IMR-90 (cell line): ENCODE measurements at regions not wholly inside any gene's neighbourhood (a gene's known extent, or its start where the extent isn't known, plus 50 kb on each side); places are given as distances from the start of the nearest gene placed in this dataset.

ENCODE experiments used
- ATAC-seq: fragments of 200-7000 bp; cut with Tn5 transposase; 2 replicates; pipeline ENCODE4 v1.9.1; 2020; ENCODE audit warnings: low read depth, mild to moderate bottlenecking, moderate library complexity
- BruUV-seq: library from RNA; stranded (reverse); fragments of 400-500 nt; replicated peaks from 2 replicates; lab custom pipeline; 2021; lab: Mats Ljungman, UMichigan
- CTCF ChIA-PET: fragments of 300-600 bp; formaldehyde crosslinking; extraction: SDS; loops from one replicate; lab custom pipeline; 2021; ENCODE audit warnings: antibody characterized with exemption; lab: Yijun Ruan, JAX
- POLR2A ChIA-PET: fragments of 300-600 bp; sonication (Branson Sonifier 250); formaldehyde crosslinking; loops from one replicate; lab custom pipeline; 2022; ENCODE audit warnings: antibody characterized with exemption; ENCODE audit not compliant: unreplicated experiment; lab: Charles Lee
- DNase-seq: peaks from one replicate; pipeline ENCODE4 v3.0.0; 2013
- H2AFZ ChIP-seq: replicated peaks from 2 replicates; pipeline ENCODE3; 2013; ENCODE audit warnings: low read length, mild to moderate bottlenecking; ENCODE audit not compliant: poor library complexity
- H2AK5ac ChIP-seq: 2 replicates; pipeline ENCODE4 v1.6.1; 2013; ENCODE audit warnings: low read depth, low read length, inconsistent platforms
- H2AK9ac ChIP-seq: replicated peaks from 2 replicates; pipeline ENCODE3; 2013; ENCODE audit warnings: mild to moderate bottlenecking, low read depth, low read length, moderate library complexity; ENCODE audit not compliant: poor library complexity
- H2BK120ac ChIP-seq: 2 replicates; pipeline ENCODE4 v1.6.1; 2013; ENCODE audit warnings: low read depth, low read length, inconsistent platforms
- H2BK15ac ChIP-seq: 3 replicates; pipeline ENCODE4 v1.6.1; 2013; ENCODE audit warnings: low read depth, low read length, inconsistent platforms
- H2BK20ac ChIP-seq: 2 replicates; pipeline ENCODE4 v1.6.1; 2013; ENCODE audit warnings: low read depth, mild to moderate bottlenecking, inconsistent platforms, low read length, moderate library complexity
- H2BK5ac ChIP-seq: 2 replicates; pipeline ENCODE4 v1.6.1; 2013; ENCODE audit warnings: mild to moderate bottlenecking, low read depth, low read length, inconsistent platforms; ENCODE audit not compliant: poor library complexity, severe bottlenecking
- H3K14ac ChIP-seq: replicated peaks from 2 replicates; pipeline ENCODE4 v1.6.1; 2013; ENCODE audit warnings: low read depth, low read length, inconsistent platforms
- H3K18ac ChIP-seq: 2 replicates; pipeline ENCODE4 v1.6.1; 2013; ENCODE audit warnings: low read depth, low read length, control low read depth
- H3K23ac ChIP-seq: 2 replicates; pipeline ENCODE4 v1.6.1; 2013; ENCODE audit warnings: low read depth, low read length, inconsistent platforms
- H3K27ac ChIP-seq: 2 replicates; pipeline ENCODE4 v1.5.1; 2013; ENCODE audit warnings: mild to moderate bottlenecking, control low read depth, low read length; ENCODE audit not compliant: insufficient read depth
- H3K27me3 ChIP-seq: 2 replicates; pipeline ENCODE4 v1.6.1; 2013; ENCODE audit warnings: low read length; ENCODE audit not compliant: control insufficient read depth, insufficient read depth
- H3K36me3 ChIP-seq: 2 replicates; pipeline ENCODE4 v1.6.1; 2013; ENCODE audit warnings: low read length, mixed read lengths; ENCODE audit not compliant: control insufficient read depth, insufficient read depth
- H3K4ac ChIP-seq: 2 replicates; pipeline ENCODE4 v1.6.1; 2013; ENCODE audit warnings: low read depth, low read length, inconsistent platforms
- H3K4me1 ChIP-seq: 2 replicates; pipeline ENCODE4 v1.6.1; 2013; ENCODE audit warnings: low read length, mixed read lengths; ENCODE audit not compliant: control insufficient read depth, insufficient read depth
- H3K4me2 ChIP-seq: 2 replicates; pipeline ENCODE4 v1.6.1; 2013; ENCODE audit warnings: low read depth, mild to moderate bottlenecking, control low read depth, low read length, moderate library complexity
- H3K4me3 ChIP-seq: 2 replicates; pipeline ENCODE4 v1.5.1; 2013; ENCODE audit warnings: low read depth, mild to moderate bottlenecking, control low read depth, low read length, moderate library complexity; ENCODE audit not compliant: insufficient read depth
- H3K56ac ChIP-seq: 2 replicates; pipeline ENCODE4 v1.6.1; 2013; ENCODE audit warnings: low read length, inconsistent platforms; ENCODE audit not compliant: insufficient read depth; ENCODE audit errors: extremely low read depth
- H3K79me1 ChIP-seq, 2 experiments: 2 replicates each; pipeline ENCODE4 v1.6.1; 2013; ENCODE audit warnings: low read length in 2 of 2, inconsistent platforms in 1 of 2, low read depth in 1 of 2
- H3K9ac ChIP-seq: 2 replicates; pipeline ENCODE4 v1.6.1; 2013; ENCODE audit warnings: low read depth, low read length, control low read depth
- H3K9me1 ChIP-seq: 2 replicates; pipeline ENCODE4 v1.6.1; 2013; ENCODE audit warnings: low read length, inconsistent platforms; ENCODE audit not compliant: insufficient read depth
- H3K9me3 ChIP-seq: 2 replicates; pipeline ENCODE4 v1.6.1; 2013; ENCODE audit warnings: low read length; ENCODE audit not compliant: control insufficient read depth, insufficient read depth
- H4K20me1 ChIP-seq: 2 replicates; pipeline ENCODE4 v1.6.1; 2013; ENCODE audit warnings: low read length, inconsistent platforms; ENCODE audit not compliant: insufficient read depth
- H4K5ac ChIP-seq: 2 replicates; pipeline ENCODE4 v1.6.1; 2013; ENCODE audit warnings: mild to moderate bottlenecking, low read depth, low read length, control low read depth
- H4K8ac ChIP-seq, 2 experiments: 2 replicates each; pipeline ENCODE4 v1.6.1; 2013; ENCODE audit warnings: low read depth in 2 of 2, low read length in 2 of 2, control low read depth in 1 of 2, inconsistent platforms in 1 of 2
- H4K91ac ChIP-seq: 2 replicates; pipeline ENCODE4 v1.6.1; 2013; ENCODE audit warnings: low read depth, low read length, inconsistent platforms; ENCODE audit not compliant: insufficient read depth
- BHLHE40 ChIP-seq: fragments of 150-350 bp; IDR thresholded peaks from 2 replicates; pipeline ENCODE4 v1.6.1; 2016; ENCODE audit warnings: mild to moderate bottlenecking, low read depth, low read length
- CEBPB ChIP-seq: IDR thresholded peaks from 2 replicates; pipeline ENCODE4 v1.6.1; 2012; ENCODE audit warnings: low read depth, low read length, improper control_type of control experiment
- CHD1 ChIP-seq: IDR thresholded peaks from 2 replicates; pipeline ENCODE4 v1.6.1; 2012; ENCODE audit warnings: low read depth, low read length, improper control_type of control experiment
- CTCF ChIP-seq: conservative IDR thresholded peaks from 2 replicates; pipeline ENCODE4 v1.5.1; 2012; ENCODE audit warnings: mild to moderate bottlenecking, low read depth, low read length, improper control_type of control experiment
- ELK1 ChIP-seq: fragments of 150-350 bp; IDR thresholded peaks from 2 replicates; pipeline ENCODE4 v1.6.1; 2016; ENCODE audit warnings: low read depth, mild to moderate bottlenecking, low read length, moderate library complexity, borderline replicate concordance
- FOS ChIP-seq: fragments of 150-350 bp; IDR thresholded peaks from 2 replicates; pipeline ENCODE4 v1.6.1; 2016; ENCODE audit warnings: low read depth, low read length
- MAFK ChIP-seq: IDR thresholded peaks from 2 replicates; pipeline ENCODE4 v1.6.1; 2012; ENCODE audit warnings: low read depth, low read length, improper control_type of control experiment
- MAZ ChIP-seq: IDR thresholded peaks from 2 replicates; pipeline ENCODE4 v1.6.1; 2012; ENCODE audit warnings: low read depth, mild to moderate bottlenecking, low read length, improper control_type of control experiment, moderate library complexity, borderline replicate concordance
- NFE2L2 ChIP-seq: fragments of 150-350 bp; IDR thresholded peaks from 2 replicates; pipeline ENCODE4 v1.6.1; 2016; ENCODE audit warnings: low read depth, mild to moderate bottlenecking, low read length
- POLR2A ChIP-seq: IDR thresholded peaks from 2 replicates; pipeline ENCODE4 v1.6.1; 2012; ENCODE audit warnings: mild to moderate bottlenecking, low read depth, low read length
- RAD21 ChIP-seq: IDR thresholded peaks from 2 replicates; pipeline ENCODE4 v1.6.1; 2012; ENCODE audit warnings: low read length, improper control_type of control experiment
- RCOR1 ChIP-seq: IDR thresholded peaks from 2 replicates; pipeline ENCODE4 v1.6.1; 2012; ENCODE audit warnings: mild to moderate bottlenecking, low read length, improper control_type of control experiment; ENCODE audit not compliant: insufficient replicate concordance
- RFX5 ChIP-seq: IDR thresholded peaks from 2 replicates; pipeline ENCODE4 v1.8.0; 2012; ENCODE audit warnings: low read depth, mild to moderate bottlenecking, low read length, moderate library complexity
- SMC3 ChIP-seq: fragments of 150-350 bp; IDR thresholded peaks from 2 replicates; pipeline ENCODE4 v1.6.1; 2016; ENCODE audit warnings: low read depth, mild to moderate bottlenecking, antibody characterized with exemption, low read length, moderate library complexity
- USF2 ChIP-seq: fragments of 150-350 bp; IDR thresholded peaks from 2 replicates; pipeline ENCODE4 v1.6.1; 2017; ENCODE audit warnings: mild to moderate bottlenecking, antibody characterized with exemption, low read length, low read depth
- WGBS, 2 experiments: methylation state at CpG; one replicate each; pipeline versions ENCODE4 v1.1.5 to v1.1.7; 2013; ENCODE audit warnings: missing lambda C conversion rate in 2 of 2; ENCODE audit not compliant: insufficient read length in 1 of 2; ENCODE audit errors: extremely low coverage in 2 of 2; 5-methylcytosine and 5-hydroxymethylcytosine counted together
- dilution Hi-C: fragments of 300-500 bp; cut with HindIII; formaldehyde crosslinking; loops from one replicate; pipeline ENCODE4 v1.14.3; 2018; ENCODE audit warnings: low sequenced_read_pairs; ENCODE audit not compliant: unreplicated experiment
- in situ Hi-C: fragments of 300-500 bp; cut with MboI; formaldehyde crosslinking; loops from 3 replicates; pipeline ENCODE4 v1.14.3; 2019; ENCODE audit warnings: low sequenced_read_pairs, inconsistent platforms, mixed read lengths
- intact Hi-C: fragments of 100-400 bp; cut with micrococcal nuclease; formaldehyde crosslinking; loops from 2 replicates; pipeline ENCODE4 v1.10.0; 2022

- no peak overlapping the region for H3K14ac ChIP-seq
- peak; percentile 23 for DNase-seq
- no peak overlapping the region for H3K4ac ChIP-seq
- no peak overlapping the region for H2AK5ac ChIP-seq
- in situ Hi-C loops: no loop called here
- dilution Hi-C loops: no loop called here
- WGBS, 2 experiments: no CpG with 5 or more reads among the region's 1 CpG
- H4K91ac ChIP-seq: no peak overlapping the region
- H4K8ac ChIP-seq: no peak overlapping the region
- no peaks in the 10 kb centered on the region for H3K4me1 ChIP-seq
- H3K27me3 ChIP-seq: no peaks in the 10 kb centered on the region
- no peak overlapping the region for H2BK20ac ChIP-seq
- no peak overlapping the region for H4K5ac ChIP-seq
- no peak for TF ChIP-seq ELK1
- no peak for TF ChIP-seq MAFK
- TF ChIP-seq CEBPB: no peak
- no peak for TF ChIP-seq SMC3
- TF ChIP-seq RCOR1: no peak
- no peak for TF ChIP-seq CHD1
- no peak for TF ChIP-seq USF2
- TF ChIP-seq MAZ: no peak
- no peak for TF ChIP-seq BHLHE40
- TF ChIP-seq CTCF: no peak
- no peak for TF ChIP-seq FOS
- no peak for TF ChIP-seq NFE2L2
- TF ChIP-seq POLR2A: no peak
- TF ChIP-seq RFX5: no peak
- TF ChIP-seq RAD21: no peak
- H3K4me3 ChIP-seq: no peak overlapping the region
- H3K9me3 ChIP-seq: no peaks in the 10 kb centered on the region
- no peak overlapping the region for H2AFZ ChIP-seq
- POLR2A ChIA-PET: no interaction called here
- H3K23ac ChIP-seq: no peak overlapping the region
- ATAC-seq: no peak
- H2BK15ac ChIP-seq: no peak overlapping the region
- no peaks in the 10 kb centered on the region for H3K36me3 ChIP-seq
- no peak overlapping the region for H3K4me2 ChIP-seq
- no peaks in the 10 kb centered on the region for H3K9me1 ChIP-seq
- BruUV-seq: no TSS peak
- H3K9ac ChIP-seq: no peak overlapping the region
- H4K20me1 ChIP-seq: no peaks in the 10 kb centered on the region
- intact Hi-C loops: no loop called here
- no peak overlapping the region for H2BK120ac ChIP-seq
- H3K18ac ChIP-seq: no peak overlapping the region
- H2BK5ac ChIP-seq: no peak overlapping the region
- CTCF ChIA-PET: interaction anchor here (0.6 kb wide), 1 partner anchor 19 kb away, joined by 3 read pairs; no protein-coding TSS in a partner anchor
- H3K56ac ChIP-seq: no peak overlapping the region
- H3K79me1 ChIP-seq: no peaks in the 10 kb centered on the region
- no peak overlapping the region for H3K27ac ChIP-seq
- no peak overlapping the region for H2AK9ac ChIP-seq
These were observed 172.4 kb downstream of the NTMT2 start for GRCh38 chr1:170318141-170318540.
